Keratinocyte (primary cell): ENCODE measurements at regions not wholly inside any gene's neighbourhood (a gene's known extent, or its start where the extent isn't known, plus 50 kb on each side); places are given as distances from the start of the nearest gene placed in this dataset.

Experiments
- DNase-seq: peaks from one replicate; pipeline ENCODE4 v3.0.0-alpha.2; 2011; ENCODE audit warnings: low read depth, missing footprints, low spot score
- FAIRE-seq: peaks from 2 replicates; lab custom pipeline; 2011; peaks lifted over from hg19 to GRCh38; lab: Jason Lieb, UNC
- H2AFZ ChIP-seq: 2 replicates; pipeline ENCODE4 v1.6.0; 2012; ENCODE audit warnings: low read length, control low read depth, inconsistent platforms; ENCODE audit not compliant: control insufficient read depth
- H3K27ac ChIP-seq: 2 replicates; pipeline ENCODE4 v1.5.1; 2011; ENCODE audit warnings: low read length; ENCODE audit not compliant: control insufficient read depth, insufficient read depth
- H3K27me3 ChIP-seq: 3 replicates; pipeline ENCODE4 v1.6.0; 2011; ENCODE audit warnings: low read length; ENCODE audit not compliant: control insufficient read depth, insufficient read depth; ENCODE audit errors: extremely low read depth
- H3K36me3 ChIP-seq, 2 experiments: 2 replicates in 1 of 2; 3 replicates in 1 of 2; pipeline ENCODE4 v1.5.1; 2011; ENCODE audit warnings: low read length in 2 of 2, mild to moderate bottlenecking in 1 of 2; ENCODE audit not compliant: control insufficient read depth in 2 of 2, insufficient read depth in 2 of 2; ENCODE audit errors: extremely low read depth in 1 of 2
- H3K4me1 ChIP-seq: 3 replicates; pipeline ENCODE4 v1.5.1; 2011; ENCODE audit warnings: low read length; ENCODE audit not compliant: control insufficient read depth, insufficient read depth; ENCODE audit errors: extremely low read depth
- H3K4me2 ChIP-seq: 3 replicates; pipeline ENCODE4 v1.6.0; 2011; ENCODE audit warnings: low read depth, low read length; ENCODE audit not compliant: control insufficient read depth, insufficient read depth; ENCODE audit errors: extremely low read depth
- H3K4me3 ChIP-seq, 3 experiments: fragments of 200-600 bp in 1 of 3; sonication (generic) in 1 of 3; 2 replicates in 2 of 3; 3 replicates in 1 of 3; pipeline ENCODE4 v1.5.1; 2011 to 2016; ENCODE audit warnings: low read length in 3 of 3, mild to moderate bottlenecking in 3 of 3, control low read depth in 2 of 3, inconsistent platforms in 1 of 3, low read depth in 1 of 3, mixed read lengths in 1 of 3, mixed run types in 1 of 3, moderate library complexity in 1 of 3; ENCODE audit not compliant: control insufficient read depth in 2 of 3, insufficient read depth in 2 of 3; ENCODE audit errors: extremely low read depth in 1 of 3
- H3K79me2 ChIP-seq: 2 replicates; pipeline ENCODE4 v1.6.0; 2012; ENCODE audit warnings: low read length; ENCODE audit not compliant: control insufficient read depth, insufficient read depth
- H3K9ac ChIP-seq: 3 replicates; pipeline ENCODE4 v1.6.0; 2011; ENCODE audit warnings: low read length; ENCODE audit not compliant: control insufficient read depth, insufficient read depth; ENCODE audit errors: extremely low read depth
- H3K9me1 ChIP-seq: 3 replicates; pipeline ENCODE4 v1.6.0; 2011; ENCODE audit warnings: low read length; ENCODE audit not compliant: control insufficient read depth, insufficient read depth; ENCODE audit errors: extremely low read depth
- H3K9me3 ChIP-seq: 2 replicates; pipeline ENCODE4 v1.5.1; 2012; ENCODE audit warnings: low read depth, low read length; ENCODE audit not compliant: control insufficient read depth
- H4K20me1 ChIP-seq: 3 replicates; pipeline ENCODE4 v1.6.0; 2011; ENCODE audit warnings: low read length; ENCODE audit not compliant: control insufficient read depth, insufficient read depth; ENCODE audit errors: extremely low read depth
- CTCF ChIP-seq, 3 experiments: IDR thresholded peaks in 1 of 3; conservative IDR thresholded peaks in 1 of 3; optimal IDR thresholded peaks in 1 of 3; 2 replicates in 2 of 3; 3 replicates in 1 of 3; pipeline versions ENCODE3 to v1.5.1; 2011; ENCODE audit warnings: low read length in 3 of 3, mild to moderate bottlenecking in 3 of 3, moderate library complexity in 2 of 3, control low read depth in 1 of 3, inconsistent platforms in 1 of 3; ENCODE audit not compliant: insufficient read depth in 2 of 3; ENCODE audit errors: extremely low read depth in 1 of 3
- EZH2 ChIP-seq: IDR thresholded peaks from one replicate; pipeline ENCODE4 v1.6.1; 2012; ENCODE audit warnings: inconsistent platforms, mild to moderate bottlenecking, low read length, moderate library complexity
- dilution Hi-C: fragments of 300-500 bp; cut with MboI; formaldehyde crosslinking; loops from one replicate; pipeline ENCODE4 v1.7.0; 2020; ENCODE audit warnings: low sequenced_read_pairs; ENCODE audit not compliant: extremely low pct_ligation_motif_present

- H3K79me2 ChIP-seq: no peaks in the 10 kb centered on the region
- no peak overlapping the region for H3K9ac ChIP-seq
- H3K36me3 ChIP-seq: no peaks in the 10 kb centered on the region
- TF ChIP-seq EZH2: no peak
- TF ChIP-seq CTCF (optimal IDR thresholded peaks at IDR 0.05 in 1 of 3, IDR thresholded peaks at IDR 0.05 in 1 of 3, conservative IDR thresholded peaks at IDR 0.05 in 1 of 3; ENCODE audit: extremely low read depth in 1 of 3, insufficient read depth in 2 of 3, low read length in 3 of 3): no peak
- peak; percentile 9 for FAIRE-seq
- no peaks in the 10 kb centered on the region for H3K9me1 ChIP-seq
- no peak overlapping the region for H3K4me3 ChIP-seq
- H3K9me3 ChIP-seq: no peaks in the 10 kb centered on the region
- no peaks in the 10 kb centered on the region for H3K27me3 ChIP-seq
- no peak overlapping the region for H3K27ac ChIP-seq
- H3K4me2 ChIP-seq: no peak overlapping the region
- dilution Hi-C loops: no loop called here
- peak; percentile 35 for DNase-seq
- no peaks in the 10 kb centered on the region for H3K4me1 ChIP-seq
- no peaks in the 10 kb centered on the region for H4K20me1 ChIP-seq
- no peak overlapping the region for H2AFZ ChIP-seq
These were observed 67.4 kb upstream of the UGT2B10 start for GRCh38 chr4:68748181-68748991.

GRCh38 chr4:68750555-68750954, 65.2 kb upstream of the UGT2B10 start:
- DNase-seq (no peak), FAIRE-seq (no peak)
- no peak overlapping the region for H3K4me3 ChIP-seq
- no peaks in the 10 kb centered on the region for H4K20me1 ChIP-seq
- dilution Hi-C loops: no loop called here
- no peak overlapping the region for H3K4me2 ChIP-seq
- no peak overlapping the region for H3K9ac ChIP-seq
- no peaks in the 10 kb centered on the region for H3K79me2 ChIP-seq
- no peaks in the 10 kb centered on the region for H3K36me3 ChIP-seq
- H3K9me1 ChIP-seq: no peaks in the 10 kb centered on the region
- H3K27me3 ChIP-seq: no peaks in the 10 kb centered on the region
- no peak overlapping the region for H2AFZ ChIP-seq
- H3K27ac ChIP-seq: no peak overlapping the region
- H3K4me1 ChIP-seq: no peaks in the 10 kb centered on the region
- TF ChIP-seq CTCF (optimal IDR thresholded peaks at IDR 0.05 in 1 of 3, IDR thresholded peaks at IDR 0.05 in 1 of 3, conservative IDR thresholded peaks at IDR 0.05 in 1 of 3; ENCODE audit: extremely low read depth in 1 of 3, insufficient read depth in 2 of 3, low read length in 3 of 3) (no peak), EZH2 (no peak)
- H3K9me3 ChIP-seq: no peaks in the 10 kb centered on the region
